DOHH2 (cell line): ENCODE measurements at regions not wholly inside any gene's neighbourhood (a gene's known extent, or its start where the extent isn't known, plus 50 kb on each side); places are given as distances from the start of the nearest gene placed in this dataset.

ENCODE experiments used
- H3F3A ChIP-seq: fragments of 200-600 bp; sonication (generic), shearing (Covaris generic); 2 replicates; pipeline ENCODE4 v1.6.0; 2016; ENCODE audit warnings: antibody characterized with exemption, mild to moderate bottlenecking; ENCODE audit not compliant: control insufficient read depth, insufficient read depth
- H3K27ac ChIP-seq: fragments of 200-600 bp; sonication (generic); 2 replicates; pipeline ENCODE4 v1.5.1; 2014; ENCODE audit warnings: low read depth, mild to moderate bottlenecking, low read length, moderate library complexity
- H3K27me3 ChIP-seq: fragments of 200-600 bp; sonication (generic); 2 replicates; pipeline ENCODE4 v1.6.1; 2014; ENCODE audit warnings: mild to moderate bottlenecking, low read length, mixed read lengths; ENCODE audit not compliant: control insufficient read depth
- H3K36me3 ChIP-seq: fragments of 200-600 bp; sonication (generic); 2 replicates; pipeline ENCODE4 v1.6.1; 2014; ENCODE audit warnings: mild to moderate bottlenecking, low read length, moderate library complexity, mixed read lengths; ENCODE audit not compliant: control insufficient read depth
- H3K4me1 ChIP-seq: fragments of 200-600 bp; sonication (generic); 2 replicates; pipeline ENCODE4 v1.6.1; 2014; ENCODE audit warnings: mild to moderate bottlenecking, low read length, mixed read lengths; ENCODE audit not compliant: control insufficient read depth
- H3K4me2 ChIP-seq: fragments of 200-600 bp; sonication (generic); 2 replicates; pipeline ENCODE4 v1.6.0; 2014; ENCODE audit warnings: mild to moderate bottlenecking, low read length, moderate library complexity
- H3K4me3 ChIP-seq: fragments of 200-600 bp; sonication (generic); 2 replicates; pipeline ENCODE4 v1.5.1; 2014; ENCODE audit warnings: mild to moderate bottlenecking, low read length, mixed read lengths
- H3K79me2 ChIP-seq: fragments of 200-600 bp; sonication (generic); 2 replicates; pipeline ENCODE4 v1.6.1; 2014; ENCODE audit warnings: mild to moderate bottlenecking, low read length, mixed read lengths; ENCODE audit not compliant: control insufficient read depth
- H3K9me2 ChIP-seq: fragments of 200-600 bp; sonication (generic); replicated peaks from 2 replicates; pipeline ENCODE4 v1.6.1; 2014; ENCODE audit warnings: mild to moderate bottlenecking, low read length, mixed read lengths; ENCODE audit not compliant: control insufficient read depth
- H3K9me3 ChIP-seq: fragments of 200-600 bp; sonication (generic); 2 replicates; pipeline ENCODE4 v1.6.1; 2014; ENCODE audit warnings: antibody characterized with exemption, low read length, mixed read lengths; ENCODE audit not compliant: control insufficient read depth, insufficient read depth
- H4K20me1 ChIP-seq: fragments of 200-600 bp; sonication (generic); 2 replicates; pipeline ENCODE4 v1.6.0; 2014; ENCODE audit warnings: low read depth, mild to moderate bottlenecking, antibody characterized with exemption, low read length, moderate library complexity; ENCODE audit not compliant: control insufficient read depth, insufficient read depth
- CTCF ChIP-seq: fragments of 200-600 bp; sonication (generic); IDR thresholded peaks from one replicate; pipeline ENCODE4 v1.5.1; 2014; ENCODE audit warnings: antibody characterized with exemption, mild to moderate bottlenecking, low read depth, low read length; ENCODE audit not compliant: poor library complexity, severe bottlenecking
- EZH2phosphoT487 ChIP-seq: fragments of 200-600 bp; sonication (generic); IDR thresholded peaks from 2 replicates; pipeline ENCODE4 v1.6.1; 2017; ENCODE audit warnings: borderline replicate concordance, mild to moderate bottlenecking, antibody characterized with exemption, low read length, moderate library complexity, mixed read lengths

GRCh38 chr11:129611661-129612446, 203.8 kb upstream of the TMEM45B start:
- H3F3A ChIP-seq: no peaks in the 10 kb centered on the region
- no peak overlapping the region for H3K4me3 ChIP-seq
- H4K20me1 ChIP-seq: no peaks in the 10 kb centered on the region
- H3K4me1 ChIP-seq: no peaks in the 10 kb centered on the region
- H3K9me3 ChIP-seq: no peaks in the 10 kb centered on the region
- no peak overlapping the region for H3K4me2 ChIP-seq
- no peaks in the 10 kb centered on the region for H3K79me2 ChIP-seq
- no peak overlapping the region for H3K27ac ChIP-seq
- no peaks in the 10 kb centered on the region for H3K9me2 ChIP-seq
- TF ChIP-seq EZH2phosphoT487 (no peak), CTCF (no peak)
- H3K27me3 ChIP-seq: no peaks in the 10 kb centered on the region
- no peaks in the 10 kb centered on the region for H3K36me3 ChIP-seq

GRCh38 chr11:129612447-129612961, 203.1 kb upstream of the TMEM45B start:
- Histone ChIP-seq H3K27me3 (no peaks in the 10 kb centered on the region), H3K9me3 (no peaks in the 10 kb centered on the region), H3F3A (no peaks in the 10 kb centered on the region), H3K4me1 (no peaks in the 10 kb centered on the region), H3K4me3 (no peak overlapping the region), H3K9me2 (no peaks in the 10 kb centered on the region), H3K36me3 (no peaks in the 10 kb centered on the region), H3K79me2 (no peaks in the 10 kb centered on the region), H3K27ac (no peak overlapping the region), H3K4me2 (no peak overlapping the region), H4K20me1 (no peaks in the 10 kb centered on the region)
- TF ChIP-seq EZH2phosphoT487 (no peak), CTCF (no peak)

- no peak for TF ChIP-seq CTCF
- no peak for TF ChIP-seq EZH2phosphoT487
- Histone ChIP-seq H3K9me2 (no peaks in the 10 kb centered on the region), H3K36me3 (no peaks in the 10 kb centered on the region)
These were observed 202.6 kb upstream of the TMEM45B start for GRCh38 chr11:129613071-129613470.

More at GRCh38 chr11:129613071-129613470, 202.6 kb upstream of the TMEM45B start:
- Histone ChIP-seq H4K20me1 (no peaks in the 10 kb centered on the region), H3K9me3 (no peaks in the 10 kb centered on the region), H3K4me3 (no peak overlapping the region), H3K27ac (no peak overlapping the region), H3K4me2 (no peak overlapping the region), H3K79me2 (no peaks in the 10 kb centered on the region), H3K4me1 (no peaks in the 10 kb centered on the region), H3F3A (no peaks in the 10 kb centered on the region), H3K27me3 (no peaks in the 10 kb centered on the region)
